Muscle of arm (tissue), 1 donor: ENCODE measurements at regions not wholly inside any gene's neighbourhood (a gene's known extent, or its start where the extent isn't known, plus 50 kb on each side); places are given as distances from the start of the nearest gene placed in this dataset.

Experiments
- DNase-seq: peaks from one replicate; pipeline ENCODE4 v3.0.0-alpha.2; 2013

DNA sequence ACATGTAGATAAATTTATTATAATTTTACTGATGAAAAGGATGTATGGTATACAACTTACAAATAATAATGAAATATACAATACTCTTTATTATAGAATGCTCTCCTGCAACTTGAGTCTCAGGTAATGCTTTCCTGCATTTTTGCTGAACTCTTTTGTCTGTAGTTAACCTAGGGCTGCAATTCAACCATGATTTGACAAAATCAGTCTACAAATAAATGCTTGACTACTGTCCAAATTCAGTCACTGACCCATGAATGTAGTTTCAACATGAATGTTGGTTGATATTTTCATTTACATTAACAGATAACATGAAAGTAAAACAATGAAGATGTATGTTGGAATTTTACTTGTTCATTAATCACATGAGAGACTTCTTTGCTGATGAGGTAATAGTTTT lies 320.9 kb downstream of the ZSWIM6 start:
- no peak for DNase-seq

DNA sequence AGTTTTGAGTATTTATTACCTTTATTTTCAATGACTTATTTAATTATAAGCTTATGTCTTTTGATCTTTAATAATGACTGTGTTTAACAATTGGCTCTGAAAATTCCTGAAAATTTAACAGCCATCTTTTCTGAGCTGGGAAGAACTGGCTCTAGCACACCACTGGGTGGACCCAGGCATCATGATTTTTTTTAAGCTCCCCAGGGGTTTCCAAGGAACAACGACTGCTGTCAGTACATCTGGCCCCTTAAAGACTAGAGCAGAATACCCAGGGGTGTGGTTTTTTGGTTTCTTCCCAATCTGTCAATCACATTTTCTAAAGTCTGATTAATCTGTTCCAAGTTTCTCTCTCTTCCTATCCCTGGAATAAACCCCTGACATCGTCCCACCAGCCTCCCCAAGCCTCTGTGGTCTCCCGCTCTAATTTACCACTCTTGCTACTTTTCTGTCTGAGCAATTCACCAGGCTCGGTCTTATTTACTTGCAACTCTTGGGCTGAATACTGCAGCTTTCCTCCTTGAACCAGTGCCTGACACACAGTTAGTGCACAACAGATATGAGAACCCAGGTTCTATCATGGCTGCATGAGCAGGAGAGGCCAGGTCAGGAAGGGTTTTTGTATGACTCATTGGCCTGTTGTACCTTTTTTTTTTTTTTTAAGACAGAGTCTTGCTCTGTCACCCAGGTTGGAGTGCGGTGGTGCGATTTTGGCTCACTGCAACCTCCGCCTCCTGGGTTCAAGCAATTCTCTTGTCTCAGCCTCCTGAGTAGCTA lies 321.9 kb downstream of the ZSWIM6 start:
- DNase-seq, result no peak

DNA sequence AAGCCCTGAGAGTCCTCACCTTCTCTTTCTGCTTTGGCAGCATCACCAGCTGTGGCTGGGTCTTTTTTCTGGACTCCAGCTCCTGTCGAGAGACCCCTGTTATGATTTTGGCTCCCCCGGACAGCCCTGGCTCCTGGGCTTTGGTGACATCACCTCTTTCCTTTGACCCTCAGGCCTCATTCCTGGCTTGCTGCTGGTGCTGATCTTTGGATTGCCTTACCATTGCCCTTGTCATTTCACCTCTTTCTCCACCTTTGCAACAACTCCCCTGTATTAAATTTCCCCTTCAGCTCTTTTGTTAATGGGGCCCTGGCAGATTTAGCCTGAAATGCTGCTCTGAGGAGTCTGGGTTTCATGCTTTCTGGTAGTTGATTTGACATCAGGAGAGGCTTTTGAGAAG lies 322.8 kb downstream of the ZSWIM6 start:
- DNase-seq, result no peak

DNA sequence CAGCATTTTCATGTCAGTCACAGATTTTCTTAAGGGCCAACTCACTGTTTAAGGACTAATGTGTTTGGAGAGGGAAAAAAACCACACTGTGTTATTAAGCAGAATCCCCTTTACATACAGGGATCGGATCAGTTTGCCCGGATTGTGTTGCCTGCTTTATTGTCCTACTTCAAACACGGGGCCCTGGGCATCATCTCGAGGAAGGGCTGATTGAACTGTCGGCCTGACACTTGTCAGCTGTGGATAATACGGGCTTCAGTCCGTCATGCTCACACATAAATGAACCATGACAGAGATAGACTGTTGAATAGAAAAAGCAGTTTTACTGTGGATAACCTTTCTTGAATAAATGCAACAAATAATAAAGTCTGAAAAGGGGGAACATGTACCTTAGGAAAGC lies 325.0 kb downstream of the ZSWIM6 start:
- no peak for DNase-seq

DNA sequence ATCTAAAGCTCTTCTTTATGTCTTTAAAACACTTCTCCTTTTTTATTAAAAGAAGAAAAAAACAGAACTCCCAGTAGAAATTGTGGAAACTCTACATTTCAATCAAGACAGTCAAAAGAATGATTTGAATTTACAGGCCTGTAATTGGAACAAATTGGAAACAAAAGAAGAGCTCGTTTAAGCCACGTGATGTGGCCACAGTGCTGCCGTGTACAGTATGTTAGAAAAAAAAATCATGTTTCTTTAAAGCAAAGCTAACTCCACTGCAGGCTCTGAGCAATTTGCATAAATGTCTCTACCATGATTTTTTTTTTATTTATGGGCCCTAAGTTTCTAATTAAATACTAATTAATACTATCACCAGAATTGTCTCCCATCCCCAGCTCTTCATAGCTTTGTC lies 325.6 kb downstream of the ZSWIM6 start:
- no peak for DNase-seq

DNA sequence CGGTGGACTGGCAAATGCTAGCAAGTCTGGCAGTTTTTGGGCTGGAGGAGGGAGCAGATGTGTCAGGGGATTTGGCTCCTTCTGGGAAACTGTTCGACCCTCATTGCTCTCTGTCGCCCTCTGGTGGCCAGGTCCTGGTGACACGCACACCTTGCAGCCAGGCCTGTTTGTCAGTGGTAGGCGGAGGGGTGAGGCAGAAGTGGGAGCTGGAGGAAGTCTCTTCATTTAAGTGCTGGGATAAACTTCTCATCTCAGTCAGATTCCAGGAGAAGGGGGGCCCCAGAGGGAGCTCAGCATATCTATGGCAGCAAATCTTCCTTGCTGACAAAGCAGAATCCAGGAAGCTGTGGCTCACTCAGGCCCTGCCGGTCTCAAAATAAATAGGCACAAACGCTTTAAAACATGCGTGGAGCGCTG lies 326.5 kb downstream of the ZSWIM6 start:
- peak; percentile 52 for DNase-seq

DNA sequence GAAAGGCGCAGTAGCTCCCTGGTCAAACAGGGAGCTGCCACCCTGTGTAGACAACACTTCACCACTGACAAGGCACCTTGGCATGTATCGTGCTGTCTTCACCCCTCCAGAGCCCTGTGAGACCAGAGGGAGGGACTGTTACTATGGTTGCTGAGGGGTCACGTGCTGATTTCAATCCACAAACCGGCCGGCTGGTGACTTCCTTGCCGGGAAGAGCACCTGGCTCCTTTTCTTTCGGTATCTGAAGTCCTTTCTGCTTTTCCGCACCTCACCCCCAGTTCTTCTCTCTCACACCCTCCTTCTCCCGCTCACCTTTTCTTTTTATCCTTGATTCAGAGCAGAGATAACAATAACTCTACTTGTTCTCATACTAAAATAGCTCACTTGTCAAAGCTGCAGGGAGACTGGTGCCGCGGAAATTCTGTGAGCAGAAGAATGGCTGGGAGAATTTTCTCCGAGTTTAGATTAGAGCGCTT lies 327.2 kb downstream of the ZSWIM6 start:
- no peak for DNase-seq

DNA sequence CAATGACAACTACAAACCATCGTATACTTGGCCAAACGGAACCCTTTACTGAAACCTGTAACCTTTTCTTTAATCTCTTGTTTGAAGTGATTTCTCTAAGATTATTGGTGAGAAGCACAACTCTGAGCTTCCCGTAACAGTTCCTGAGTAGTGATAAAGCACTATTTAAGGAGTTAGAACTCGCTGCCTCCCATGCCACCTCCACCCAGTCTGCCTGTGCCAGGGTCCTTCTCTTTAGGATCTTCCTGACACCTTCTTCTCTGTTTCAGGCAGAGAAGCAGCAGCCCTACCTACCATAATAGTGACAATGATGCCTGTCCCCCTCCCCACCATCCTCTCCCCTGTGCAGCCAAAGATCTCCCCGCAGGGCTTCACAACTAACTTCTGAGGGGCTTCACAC lies 330.6 kb downstream of the ZSWIM6 start:
- DNase-seq, result no peak

DNA sequence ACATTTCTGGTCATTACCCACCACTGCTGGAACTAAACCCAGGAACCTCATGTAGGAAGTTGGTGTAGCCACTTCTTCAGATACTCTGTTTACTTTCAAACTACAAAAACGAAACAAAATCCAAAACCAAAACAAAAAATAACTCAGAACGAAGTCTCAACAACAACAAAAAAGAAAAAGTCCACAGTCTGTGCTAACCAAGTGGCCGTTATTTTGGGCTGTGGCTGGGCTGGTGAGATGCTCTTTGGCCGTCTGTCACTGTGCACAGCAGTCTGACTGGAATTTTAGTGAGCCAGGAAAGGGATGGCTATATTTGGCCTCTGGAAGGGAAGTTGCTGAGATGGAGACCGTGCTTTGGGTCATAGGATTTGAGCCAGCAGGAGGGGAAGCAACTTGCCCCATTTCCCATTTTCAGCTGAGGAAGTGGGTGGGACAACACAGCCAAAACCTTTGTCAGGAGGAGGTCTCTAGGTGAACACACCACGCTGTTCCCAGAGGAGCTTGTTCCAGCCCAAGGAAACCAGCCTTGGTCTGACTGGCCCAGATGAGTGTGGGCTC lies 334.1 kb downstream of the ZSWIM6 start:
- DNase-seq, result no peak

DNA sequence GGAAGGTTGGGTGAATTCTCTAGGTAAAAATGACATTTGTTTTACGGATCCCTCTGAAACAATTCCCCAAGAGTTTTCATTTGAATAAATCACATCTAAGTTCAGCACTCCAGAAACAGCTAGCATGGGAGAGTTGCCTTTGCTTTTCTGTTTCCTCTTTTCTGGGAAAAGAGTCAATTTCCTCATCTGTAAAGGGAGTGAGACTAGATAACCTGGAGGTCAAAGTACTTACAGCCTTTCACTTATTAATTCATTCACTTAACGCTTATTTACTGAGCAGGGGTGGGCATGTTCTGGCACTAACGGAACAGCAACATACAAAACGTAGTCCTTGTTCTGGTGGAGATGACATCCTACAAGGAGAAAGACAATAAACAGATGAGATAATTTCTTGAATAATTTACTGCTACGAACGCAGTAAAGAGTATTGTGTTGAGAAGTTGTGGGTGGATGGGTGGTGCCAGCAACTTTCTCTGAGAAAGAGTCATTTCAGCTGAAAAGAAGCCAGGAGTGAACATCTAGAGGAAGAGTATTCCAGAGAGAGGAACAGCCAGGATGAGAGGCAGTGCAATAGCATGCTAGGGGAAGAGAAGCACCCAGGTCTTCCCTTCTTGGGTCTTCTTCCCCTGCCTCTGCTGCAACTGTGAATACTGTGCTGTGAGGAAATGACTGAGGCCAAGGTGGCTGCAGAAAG lies 335.6 kb downstream of the ZSWIM6 start:
- no peak for DNase-seq

DNA sequence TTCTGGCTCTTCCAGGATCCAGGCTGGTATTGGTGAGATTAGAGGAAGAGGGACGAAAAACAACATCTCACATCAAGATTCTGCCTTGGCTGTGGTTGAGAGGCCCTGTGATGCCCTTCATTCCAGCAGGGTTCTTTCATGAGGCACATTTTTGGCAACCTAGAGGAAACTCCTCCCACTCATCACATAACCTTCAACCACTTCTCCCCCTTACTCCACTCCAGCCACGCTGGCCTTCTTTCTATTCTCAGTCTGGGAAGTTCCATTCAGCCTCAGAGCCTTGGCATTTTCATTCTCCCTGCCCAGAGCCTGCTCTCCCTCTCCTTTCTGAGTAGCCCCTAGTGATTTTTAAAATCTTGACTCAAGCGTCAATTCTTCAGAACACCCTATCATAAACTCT lies 337.5 kb downstream of the ZSWIM6 start:
- DNase-seq, result no peak

DNA sequence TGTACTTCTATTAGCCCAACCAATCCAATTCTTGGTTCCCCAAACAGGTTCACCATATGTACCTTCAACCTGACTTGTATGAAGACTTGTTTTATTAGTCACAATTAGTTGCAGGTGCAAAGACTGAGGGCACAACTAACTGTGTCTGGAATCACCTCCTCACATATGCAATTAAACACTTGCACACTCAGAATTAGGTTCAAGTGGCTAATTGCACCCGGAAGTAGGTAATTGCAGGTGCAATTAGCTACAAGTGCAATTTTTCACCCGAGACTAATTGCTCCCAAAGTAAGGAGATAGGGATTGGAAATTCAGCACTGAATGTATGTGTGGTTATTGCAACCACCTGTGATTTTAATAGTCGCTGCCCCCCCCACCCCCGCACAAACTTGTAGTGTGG lies 338.9 kb downstream of the ZSWIM6 start:
- no peak for DNase-seq

DNA sequence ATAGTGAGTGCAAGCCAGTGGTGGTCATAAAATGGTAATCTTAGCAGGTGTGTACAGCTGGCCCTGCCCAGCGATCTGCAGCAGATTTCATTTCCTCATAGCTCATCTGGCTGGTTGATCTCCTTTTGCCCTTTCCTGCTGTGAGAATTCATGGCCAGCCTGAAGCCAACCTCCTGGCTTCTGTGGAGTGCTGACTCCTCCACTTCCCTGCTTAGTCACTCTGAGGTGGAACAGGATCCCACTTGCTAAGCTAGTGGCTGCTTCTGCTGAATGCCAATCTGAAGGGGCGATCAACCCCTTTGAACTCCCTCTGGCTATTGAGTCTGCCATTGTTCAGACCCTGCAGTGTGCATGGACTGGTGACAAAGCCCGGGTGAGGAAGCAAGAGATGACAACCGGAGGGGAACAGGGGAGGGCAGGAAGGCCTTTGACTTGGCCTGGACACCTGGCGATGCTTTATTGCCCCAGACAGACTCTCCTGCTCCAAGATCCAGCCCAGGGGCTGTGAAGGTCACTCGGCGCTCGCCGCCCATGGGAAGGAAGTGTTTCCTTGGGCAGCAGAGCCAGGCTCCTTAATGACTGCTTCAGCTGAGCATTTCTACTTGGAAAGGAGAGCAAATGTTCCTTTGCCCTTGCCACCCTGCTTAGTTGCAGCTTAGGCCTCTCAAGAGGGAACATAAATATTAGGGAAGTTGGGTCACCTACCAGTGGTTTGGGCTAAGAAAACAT lies 341.1 kb downstream of the ZSWIM6 start:
- no peak for DNase-seq

DNA sequence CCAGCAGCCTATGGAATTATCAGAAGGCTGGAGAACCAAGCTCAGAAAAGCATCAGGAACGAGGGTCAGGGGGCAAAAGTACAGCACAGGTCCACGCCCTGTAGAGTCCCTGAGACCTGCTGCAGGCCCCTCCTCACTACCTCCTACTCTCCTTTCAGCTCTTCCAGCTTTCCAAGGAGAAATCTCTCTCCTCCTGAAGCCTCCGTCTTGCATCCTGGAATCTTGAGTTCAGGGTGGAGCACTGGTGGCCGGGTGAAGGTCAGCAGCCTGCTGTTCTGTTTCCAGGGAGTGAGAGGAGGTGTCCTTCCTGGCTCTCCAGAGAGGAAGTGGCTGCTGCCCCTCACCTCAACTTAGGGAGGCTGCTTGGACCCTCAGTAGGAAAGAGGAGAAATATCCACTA lies 342.3 kb downstream of the ZSWIM6 start:
- no peak for DNase-seq

DNA sequence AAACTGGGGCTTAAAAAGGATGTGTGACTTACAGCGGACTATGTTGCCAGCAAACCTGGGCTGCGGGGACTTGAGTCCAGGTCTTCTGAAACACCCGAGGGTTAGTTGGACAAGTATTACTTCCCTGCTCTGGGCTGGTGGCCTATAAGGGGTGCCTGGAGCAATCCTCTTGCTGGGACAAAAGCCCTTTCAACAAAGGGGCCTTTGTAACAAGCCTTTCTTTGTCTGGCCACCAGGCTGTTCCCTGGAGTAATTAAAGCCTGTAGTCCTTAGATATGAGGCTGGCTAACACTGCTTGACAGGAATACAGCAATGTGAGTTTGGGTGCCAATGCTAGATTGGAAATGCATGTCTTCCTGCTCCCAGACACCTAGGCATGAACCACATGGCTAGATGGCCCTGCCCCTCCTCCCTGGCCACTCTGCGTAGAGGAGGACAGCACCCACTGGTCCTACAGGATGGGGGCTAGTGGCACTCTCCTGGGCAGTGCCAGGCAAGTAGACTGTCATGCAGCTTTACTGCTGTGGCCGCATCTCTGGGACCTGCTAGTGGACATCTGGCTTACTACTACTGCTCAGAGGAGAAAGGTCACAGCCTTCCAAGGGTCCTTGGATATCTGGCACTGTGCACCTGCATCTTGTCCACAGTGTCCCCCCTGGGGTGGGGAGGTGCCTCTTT lies 343.1 kb downstream of the ZSWIM6 start:
- no peak for DNase-seq

DNA sequence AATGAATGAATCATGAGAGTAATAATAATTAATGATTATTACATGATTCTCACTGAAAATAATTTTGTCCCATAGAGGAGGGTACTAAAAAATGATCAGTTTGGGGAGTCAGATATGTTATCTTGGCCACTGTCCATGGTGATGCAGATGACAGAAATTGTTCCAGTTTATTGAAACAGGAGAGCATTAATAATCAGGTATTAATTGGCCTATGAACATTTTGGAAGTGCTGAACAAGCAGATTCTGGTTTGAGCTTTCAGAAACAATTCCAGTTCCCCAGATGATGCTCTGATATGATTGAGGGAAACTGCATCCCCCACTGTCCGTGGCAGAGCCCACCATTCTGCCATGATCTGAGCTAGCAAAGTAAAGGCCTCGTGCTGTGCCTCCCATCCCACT lies 345.2 kb downstream of the ZSWIM6 start:
- no peak for DNase-seq

DNA sequence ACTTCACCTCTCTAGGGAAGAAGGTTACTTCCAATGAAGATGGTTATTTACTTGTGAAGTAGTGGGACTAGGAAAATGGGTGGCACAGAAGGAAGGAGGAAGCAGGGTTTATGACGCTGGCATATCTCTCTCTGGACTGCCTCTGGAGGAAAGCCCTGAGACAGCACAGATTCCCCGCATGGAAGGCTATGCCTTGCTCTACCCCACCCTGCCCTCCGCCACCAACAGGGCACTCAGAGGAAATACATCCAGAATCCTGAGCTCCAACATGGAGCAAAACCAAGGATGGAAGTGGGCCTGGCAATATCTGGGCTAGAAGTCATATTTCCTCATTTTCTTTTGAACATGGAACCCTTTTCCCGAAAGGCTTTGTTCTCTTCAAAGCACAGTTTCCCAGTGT lies 346.9 kb downstream of the ZSWIM6 start:
- no peak for DNase-seq

DNA sequence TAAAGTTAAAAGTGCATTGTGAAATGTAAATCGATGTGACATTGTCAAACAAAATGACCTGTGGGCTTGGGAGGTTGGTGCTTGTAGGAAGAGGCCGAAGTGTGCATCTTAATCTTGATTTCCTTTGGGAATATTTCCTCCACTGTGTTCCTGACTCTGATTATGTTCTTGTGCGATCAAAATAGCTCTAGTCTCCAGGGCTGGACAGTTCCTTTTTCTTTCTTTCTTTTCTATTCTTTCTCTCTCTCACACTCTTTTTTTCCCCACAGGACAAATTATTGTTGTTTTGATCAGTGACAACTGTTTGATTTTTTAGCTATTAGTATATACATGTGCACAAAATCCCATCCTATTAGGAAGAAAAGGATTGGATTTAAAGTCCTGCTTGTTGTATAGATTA lies 347.5 kb downstream of the ZSWIM6 start:
- DNase-seq, result no peak

DNA sequence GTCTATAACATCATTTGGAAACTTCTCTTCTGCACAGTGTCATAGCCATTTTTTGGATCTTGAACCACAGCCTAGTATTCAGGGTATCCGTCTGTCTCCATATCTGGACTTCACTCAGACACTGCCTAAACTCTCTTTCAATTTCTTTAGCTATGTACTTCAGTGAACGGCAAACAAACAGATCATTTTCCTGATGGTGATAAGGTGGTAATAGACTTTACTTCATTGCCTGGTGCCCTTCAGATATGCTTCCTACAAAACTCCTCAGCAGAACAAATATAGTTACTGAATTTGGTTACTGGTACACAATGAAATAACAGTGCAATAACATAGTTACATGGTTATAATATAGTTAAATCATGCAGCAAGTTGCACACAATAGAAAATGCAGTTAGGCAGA lies 348.2 kb downstream of the ZSWIM6 start:
- DNase-seq, result no peak

DNA sequence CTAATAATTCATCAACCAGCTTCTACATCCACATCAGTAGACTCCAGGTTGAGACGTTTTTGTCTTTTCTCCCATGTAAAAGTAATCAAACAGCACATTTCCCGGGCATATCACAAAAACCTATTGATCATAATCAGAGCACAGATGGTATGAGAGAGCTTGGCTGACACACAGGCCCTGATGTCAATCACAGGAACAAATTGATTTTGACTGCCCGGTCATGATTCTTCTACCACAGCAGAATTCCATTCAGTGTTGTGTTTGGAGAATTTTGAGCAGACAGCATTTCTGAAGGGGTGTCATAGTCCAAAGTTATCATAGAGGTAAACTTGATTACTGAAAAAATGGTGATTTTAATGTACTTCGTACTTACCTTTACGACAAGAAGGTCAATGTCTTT lies 351.1 kb downstream of the ZSWIM6 start:
- DNase-seq, result no peak

DNA sequence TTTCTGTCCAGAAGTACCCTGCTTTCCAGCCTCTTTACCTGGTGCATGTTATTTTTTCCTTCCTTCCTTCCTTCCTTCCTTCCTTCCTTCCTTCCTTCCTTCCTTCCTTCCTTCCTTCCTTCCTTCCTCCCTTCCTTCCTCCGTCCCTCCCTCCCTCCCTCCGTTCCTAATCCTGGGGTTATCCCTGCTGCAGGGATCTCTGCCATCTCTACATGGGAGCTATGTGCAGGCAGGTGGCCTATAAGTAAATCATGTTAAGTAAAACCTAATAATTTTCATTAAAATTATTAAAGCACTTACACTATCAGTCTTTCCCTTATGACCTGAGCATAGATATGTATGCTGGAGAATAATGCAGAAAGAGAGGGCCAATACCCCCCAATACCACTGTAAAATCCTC lies 351.9 kb downstream of the ZSWIM6 start:
- DNase-seq, result no peak
